HG02798 (cell line): ENCODE measurements at regions not wholly inside any gene's neighbourhood (a gene's known extent, or its start where the extent isn't known, plus 50 kb on each side); places are given as distances from the start of the nearest gene placed in this dataset.

ENCODE experiments used
- ATAC-seq: cut with Tn5 transposase; IDR thresholded peaks from one replicate; pipeline ENCODE4 v1.9.1; 2021; ENCODE audit warnings: mild to moderate bottlenecking; ENCODE audit not compliant: unreplicated experiment, poor library complexity

DNA sequence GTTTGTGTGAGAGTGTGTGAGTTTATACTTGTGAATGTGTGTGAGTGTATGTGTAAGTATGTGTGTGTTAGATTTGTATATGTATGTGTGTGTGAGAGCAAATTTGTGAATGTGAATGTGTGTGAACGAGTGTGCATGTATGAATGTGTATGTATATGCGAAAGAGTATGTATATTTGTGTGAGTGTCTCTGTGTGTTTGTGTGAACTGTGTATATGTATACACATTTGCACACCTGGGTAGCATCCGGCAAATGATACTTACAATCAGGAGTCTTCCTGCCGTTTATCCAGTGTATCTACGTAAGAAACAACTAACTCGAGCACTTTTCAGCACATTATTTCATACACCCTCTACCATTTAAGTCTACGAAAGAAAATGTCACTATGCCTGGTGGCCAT, 487.4 kb downstream of the TNS3 start:
- ATAC-seq: no peak

GRCh38 chr7:47093320-47094234, 488.3 kb downstream of the TNS3 start:
- no peak for ATAC-seq

GRCh38 chr7:47092336-47092735, 489.6 kb downstream of the TNS3 start:
- no peak for ATAC-seq

GRCh38 chr7:47091141-47091540, 490.8 kb downstream of the TNS3 start:
- ATAC-seq: no peak

- ATAC-seq: no peak
These were observed 492.4 kb downstream of the TNS3 start for GRCh38 chr7:47089461-47089860.

DNA sequence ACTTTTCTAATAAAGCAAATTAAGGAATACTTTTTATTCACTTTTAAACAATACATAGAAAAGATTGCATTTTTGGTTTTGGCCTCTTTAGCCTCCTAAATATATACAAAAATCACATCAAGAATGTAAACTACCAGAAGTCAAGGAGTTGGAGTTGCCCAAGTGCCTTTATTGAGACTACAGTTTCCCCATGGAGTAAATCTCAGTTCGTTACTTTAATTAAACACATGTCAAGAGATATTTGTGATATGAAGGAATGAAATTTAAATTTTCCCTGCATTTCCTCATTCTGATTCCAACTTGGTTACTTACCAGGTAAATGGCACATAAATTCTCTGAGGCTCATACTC, 492.9 kb downstream of the TNS3 start:
- no peak for ATAC-seq

DNA sequence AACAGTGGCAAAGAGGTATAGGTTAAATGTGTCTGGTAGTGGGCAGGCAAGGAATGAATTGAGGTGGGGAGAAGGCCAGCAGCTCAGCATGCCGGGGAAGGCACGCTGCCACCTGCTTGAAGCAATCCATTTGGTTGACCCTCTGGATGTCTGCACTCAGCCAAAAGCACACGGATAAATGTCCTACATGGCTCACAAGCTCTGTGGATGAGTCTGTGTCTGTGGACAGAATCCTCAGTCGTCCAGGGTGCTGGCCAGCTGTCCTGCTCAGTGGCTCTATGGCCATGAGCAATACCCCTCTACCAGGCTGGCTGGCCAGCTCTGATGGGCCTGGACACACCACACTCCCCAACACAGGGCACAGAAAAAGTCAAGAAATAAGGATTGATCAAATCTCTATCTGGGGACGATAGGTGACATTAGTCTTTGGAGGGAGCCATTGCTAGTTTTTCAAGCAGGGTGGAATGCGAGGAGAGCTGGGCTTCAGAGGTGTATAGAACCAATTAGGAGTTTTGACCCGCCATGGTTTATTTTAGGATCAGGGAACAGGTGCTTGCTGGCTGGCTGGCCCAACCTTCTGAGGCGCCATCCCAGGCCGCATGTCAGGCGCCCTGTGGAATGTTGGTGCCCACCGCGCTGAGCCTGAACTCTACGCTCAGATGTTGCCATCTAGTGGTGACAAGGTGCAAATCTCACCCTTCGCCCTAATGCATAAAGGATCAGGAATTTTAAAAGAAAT, 493.4 kb downstream of the TNS3 start:
- peak; percentile 78 for ATAC-seq

GRCh38 chr7:47087866-47088265, 494.0 kb downstream of the TNS3 start:
- no peak for ATAC-seq

DNA sequence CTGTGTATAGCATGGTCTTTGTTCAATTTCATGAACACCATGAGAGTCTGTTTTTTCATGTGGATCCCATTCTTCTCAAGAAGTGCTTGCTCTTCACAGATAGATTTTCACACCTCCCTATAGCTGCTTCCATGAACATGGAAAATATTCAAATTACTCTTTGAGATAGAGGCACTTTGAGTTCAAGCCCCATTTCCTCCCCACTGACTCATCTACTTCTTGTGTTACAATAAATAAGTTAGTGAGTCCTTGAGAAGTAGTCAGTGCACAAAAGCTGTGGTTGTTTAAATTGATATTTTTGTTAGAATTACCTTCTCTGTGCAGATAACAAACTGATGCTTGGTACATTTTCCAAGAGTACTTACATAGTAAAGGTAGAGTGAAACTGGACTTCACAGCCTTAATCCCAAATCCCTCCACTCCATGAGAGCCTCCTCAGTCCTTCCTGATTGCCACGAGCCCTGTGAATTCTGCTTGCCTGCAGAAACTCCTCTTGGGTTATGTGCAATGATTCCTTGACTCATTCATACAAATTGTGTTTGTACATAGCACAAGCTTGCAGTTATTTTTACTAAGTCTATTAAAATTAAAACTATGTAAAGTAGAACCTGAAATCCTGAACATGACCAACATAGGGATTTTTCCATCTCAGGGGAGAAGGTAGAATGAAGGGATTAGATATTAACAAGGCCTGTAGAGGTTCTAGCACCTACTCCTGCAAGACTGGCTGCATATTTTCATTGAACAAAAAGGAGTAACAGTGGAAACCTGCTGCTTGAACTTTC, 496.2 kb downstream of the TNS3 start:
- no peak for ATAC-seq

- no peak for ATAC-seq
These were observed 498.2 kb downstream of the TNS3 start for GRCh38 chr7:47083476-47084250.

DNA sequence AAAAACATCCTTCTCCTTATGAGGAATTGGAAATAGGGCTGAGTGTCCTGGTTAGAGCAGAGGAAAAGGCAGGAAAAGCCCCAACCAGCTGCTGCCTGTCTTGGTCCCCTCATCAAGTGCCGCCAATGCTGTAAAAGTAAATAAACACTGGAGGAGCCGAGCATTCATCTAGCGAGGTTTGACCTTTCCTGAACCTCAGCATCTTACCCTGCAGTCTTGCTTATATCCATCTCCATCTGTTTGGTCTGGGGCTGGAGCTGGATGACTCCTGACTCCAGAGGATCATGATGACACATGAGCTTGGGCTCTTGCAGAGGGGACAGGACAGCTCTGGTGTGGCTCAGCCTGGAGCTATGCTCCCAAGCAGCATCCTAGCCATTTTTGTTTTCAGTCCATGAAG, 501.1 kb downstream of the TNS3 start:
- no peak for ATAC-seq

GRCh38 chr7:47078241-47078640, 503.7 kb downstream of the TNS3 start:
- no peak for ATAC-seq

- ATAC-seq: no peak
These were observed 507.2 kb downstream of the TNS3 start for GRCh38 chr7:47074702-47075153.

GRCh38 chr7:47073284-47073683, 508.6 kb downstream of the TNS3 start:
- no peak for ATAC-seq

DNA sequence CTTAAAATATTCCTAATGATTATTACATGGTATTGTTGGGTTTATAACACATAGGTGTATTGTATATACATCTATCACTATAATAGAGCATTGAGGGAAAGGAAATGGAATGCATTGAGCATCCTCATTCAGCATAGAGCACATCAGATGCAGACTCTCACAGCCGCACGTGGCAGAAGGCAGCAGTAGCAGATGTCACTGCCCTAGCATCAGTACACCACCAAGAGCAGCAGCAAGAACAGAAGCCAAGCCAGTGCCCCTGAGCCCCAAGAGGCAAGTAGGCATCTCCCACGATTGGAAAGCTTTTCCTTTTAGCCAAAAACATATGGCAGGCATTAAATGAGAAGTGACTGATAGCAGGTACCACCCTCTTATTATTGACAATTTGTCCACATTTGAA, 510.0 kb downstream of the TNS3 start:
- no peak for ATAC-seq

DNA sequence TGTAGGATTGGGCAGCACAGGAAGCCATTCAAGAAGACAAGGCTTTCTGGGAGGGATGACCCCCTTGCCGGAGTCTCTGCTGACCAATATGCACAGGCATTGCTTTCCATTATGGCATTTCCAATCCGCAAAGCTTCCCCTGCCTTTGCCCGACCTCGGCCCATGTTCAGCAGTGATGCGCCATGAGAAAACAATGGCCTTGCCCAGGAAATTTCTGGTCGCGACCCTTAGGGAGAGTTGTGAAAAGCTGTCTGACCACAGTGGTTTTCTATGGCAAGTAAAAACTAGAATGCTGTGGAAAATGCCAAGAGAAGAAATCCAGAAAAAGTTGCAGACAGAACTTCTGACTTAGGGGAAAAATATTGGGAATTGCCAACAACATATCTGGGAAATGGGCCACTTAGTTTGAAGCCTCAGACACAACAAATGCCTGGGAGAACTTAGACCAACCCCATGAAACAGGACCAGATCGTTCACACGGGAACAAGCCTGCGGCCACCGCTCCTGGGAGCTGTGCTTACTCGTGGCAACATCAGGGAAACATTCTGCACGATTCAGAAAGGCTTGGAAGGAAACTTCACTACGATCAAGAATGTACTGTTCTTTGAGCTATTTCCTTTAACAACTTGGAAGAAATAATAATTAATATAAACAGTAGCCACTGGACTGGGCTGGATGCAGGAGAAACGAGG, 512.4 kb downstream of the TNS3 start:
- no peak for ATAC-seq

DNA sequence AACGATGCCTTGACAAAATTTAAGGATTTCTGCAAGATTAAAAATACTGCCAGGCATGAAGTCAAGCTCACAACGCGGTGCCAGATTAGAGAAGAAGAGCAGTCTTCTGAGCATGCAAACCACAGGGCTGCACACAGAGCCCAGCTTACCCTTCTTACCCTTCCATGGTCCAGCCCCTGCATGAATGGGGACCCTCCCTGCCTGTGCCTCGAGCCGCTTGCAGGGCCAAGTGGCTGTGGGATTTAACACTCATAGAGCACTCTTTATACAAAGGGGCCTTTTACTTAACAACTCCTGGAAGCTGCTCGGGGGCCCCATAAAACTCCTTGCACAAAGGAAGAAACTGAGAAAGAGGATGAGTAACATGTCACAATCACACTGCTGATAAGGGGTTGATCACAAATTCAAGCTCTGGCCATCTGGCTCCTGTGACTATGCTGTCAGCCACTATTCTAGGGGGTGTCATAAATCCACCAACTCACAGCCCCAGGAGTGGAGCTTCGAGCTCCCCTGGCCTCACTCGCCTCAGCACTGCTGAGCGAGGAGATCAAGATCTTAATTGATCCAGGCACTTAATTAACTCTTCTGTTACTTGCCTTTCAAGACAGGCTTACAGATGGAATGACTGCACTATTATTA, 514.8 kb downstream of the TNS3 start:
- no peak for ATAC-seq

DNA sequence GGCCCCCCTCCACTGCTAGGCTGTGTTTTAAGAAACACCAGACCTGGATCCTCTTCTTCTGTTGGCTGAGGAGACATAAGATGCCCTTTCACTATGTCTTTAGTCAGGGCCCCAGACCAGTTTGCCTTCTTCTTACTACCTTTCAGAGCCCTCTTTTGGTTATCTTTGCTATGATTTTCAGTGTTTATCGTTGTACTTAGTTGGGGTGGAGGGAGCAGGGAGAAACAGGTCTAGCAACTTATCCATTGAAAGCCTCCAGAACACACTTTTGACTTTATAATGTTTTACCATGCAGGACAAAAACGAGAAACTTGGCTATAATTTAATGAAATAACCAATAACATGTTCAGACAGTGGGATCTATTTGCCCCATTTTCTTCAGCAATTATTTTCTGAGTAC, 525.2 kb downstream of the TNS3 start:
- ATAC-seq: no peak
